Gastroesophageal sphincter (tissue), 4 donors: ENCODE measurements at regions not wholly inside any gene's neighbourhood (a gene's known extent, or its start where the extent isn't known, plus 50 kb on each side); places are given as distances from the start of the nearest gene placed in this dataset.

Experiments
- ATAC-seq: fragments of 150-250 bp; one replicate; pipeline ENCODE4 v1.9.1; 2016; ENCODE audit warnings: mild to moderate bottlenecking, moderate library complexity
- H3K27ac ChIP-seq, 4 donors: fragments of 200-600 bp; sonication (generic) in 3 of 4; 1 replicate in 3 of 4; 2 replicates in 1 of 4; pipeline ENCODE4 v1.5.1; 2016 to 2019
- H3K27me3 ChIP-seq: fragments of 200-600 bp; sonication (generic); one replicate; pipeline ENCODE4 v1.5.1; 2019
- H3K36me3 ChIP-seq, 2 donors: fragments of 200-600 bp; sonication (generic); one replicate each; pipeline ENCODE4 v1.5.1; 2019; ENCODE audit warnings: control low read depth in 1 of 2
- H3K4me1 ChIP-seq, 3 donors: fragments of 200-600 bp; sonication (generic); 1 replicate in 2 of 3; 2 replicates in 1 of 3; pipeline ENCODE4 v1.5.1; 2016 to 2019; ENCODE audit warnings: control low read depth in 2 of 3
- H3K4me3 ChIP-seq, 2 donors: fragments of 200-600 bp; sonication (generic); one replicate each; pipeline ENCODE4 v1.5.1; 2019; ENCODE audit warnings: mild to moderate bottlenecking in 1 of 2, moderate library complexity in 1 of 2
- H3K9me3 ChIP-seq, 3 donors: fragments of 200-600 bp; sonication (generic); one replicate each; pipeline ENCODE4 v1.5.1; 2017 to 2019; ENCODE audit warnings: control low read depth in 2 of 3
- CTCF ChIP-seq, 4 experiments: fragments of 200-600 bp in 2 of 4; fragments of 450-650 bp in 2 of 4; sonication (generic) in 1 of 4; IDR thresholded peaks; one replicate each; pipeline ENCODE4 v1.5.1; 2017 to 2019; ENCODE audit warnings: antibody characterized with exemption in 4 of 4, mild to moderate bottlenecking in 2 of 4, moderate library complexity in 2 of 4
- EP300 ChIP-seq: sonication (generic); formaldehyde crosslinking; IDR thresholded peaks from one replicate; pipeline ENCODE4 v1.6.1; 2017; ENCODE audit warnings: antibody characterized with exemption, mild to moderate bottlenecking
- POLR2A ChIP-seq, 2 donors: fragments of 450-650 bp; IDR thresholded peaks; one replicate each; pipeline ENCODE4 v1.6.1; 2017; ENCODE audit warnings: antibody characterized with exemption in 2 of 2, mild to moderate bottlenecking in 2 of 2, moderate library complexity in 1 of 2
- POLR2AphosphoS5 ChIP-seq: sonication (generic); formaldehyde crosslinking; IDR thresholded peaks from one replicate; pipeline ENCODE4 v1.6.1; 2017; ENCODE audit warnings: antibody characterized with exemption
- WGBS, 2 donors: methylation state at CpG; one replicate each; pipeline ENCODE4 v1.1.5; 2018; ENCODE audit warnings: low coverage in 1 of 2; 5-methylcytosine and 5-hydroxymethylcytosine counted together

- ATAC-seq: no peak
- 84 to 94% methylated on average over 3 of the region's 4 CpGs for WGBS, 2 donors
Observed at GRCh38 chr16:66099306-66099705, 267.2 kb upstream of the CDH5 start.

DNA sequence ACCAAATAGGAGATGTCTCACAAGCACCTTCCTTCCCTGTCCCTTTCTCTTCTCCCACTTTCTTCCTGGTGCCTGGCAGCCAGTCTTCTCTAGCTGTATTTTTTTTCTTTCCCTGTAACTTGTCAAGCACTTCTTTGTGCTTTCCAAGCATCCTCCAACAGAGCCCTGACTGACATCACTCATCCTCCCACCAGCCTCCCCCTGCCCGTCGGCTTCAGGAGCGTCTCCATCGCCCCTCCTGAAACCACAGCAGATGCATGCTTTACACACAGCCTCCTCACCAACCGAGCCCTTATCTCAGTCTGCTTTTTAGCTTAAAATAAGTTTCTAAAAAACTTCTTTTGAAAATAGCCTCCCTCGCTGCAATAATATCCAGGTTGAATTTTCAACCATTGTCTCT, 268.7 kb upstream of the CDH5 start:
- Histone ChIP-seq H3K27ac (no peak overlapping the region), H3K9me3 (no peaks in the 10 kb centered on the region), H3K4me1 (no peaks in the 10 kb centered on the region), H3K36me3 (no peaks in the 10 kb centered on the region), H3K27me3 (no peaks in the 10 kb centered on the region), H3K4me3 (no peak overlapping the region)
- WGBS, 2 donors: 44 to 69% methylated on average over 6 of the region's 6 CpGs
- ATAC-seq: no peak
- TF ChIP-seq CTCF (IDR thresholded peaks at IDR 0.05): no peak
- TF ChIP-seq EP300: no peak
- no peak for TF ChIP-seq POLR2AphosphoS5
- TF ChIP-seq POLR2A (IDR thresholded peaks at IDR 0.05): no peak

More at GRCh38 chr16:66099306-66099705, 267.2 kb upstream of the CDH5 start:
- TF ChIP-seq CTCF (IDR thresholded peaks at IDR 0.05): no peak
- no peak for TF ChIP-seq EP300
- TF ChIP-seq POLR2A (IDR thresholded peaks at IDR 0.05): no peak
- TF ChIP-seq POLR2AphosphoS5: no peak
- no peaks in the 10 kb centered on the region for H3K9me3 ChIP-seq
- H3K27me3 ChIP-seq: no peaks in the 10 kb centered on the region
- H3K4me3 ChIP-seq: no peak overlapping the region
- no peaks in the 10 kb centered on the region for H3K4me1 ChIP-seq
- H3K27ac ChIP-seq: no peak overlapping the region
- no peaks in the 10 kb centered on the region for H3K36me3 ChIP-seq

GRCh38 chr16:66095676-66096075, 270.8 kb upstream of the CDH5 start:
- no peak overlapping the region for H3K4me3 ChIP-seq
- H3K4me1 ChIP-seq: no peaks in the 10 kb centered on the region
- no peak for TF ChIP-seq POLR2AphosphoS5
- no peak for TF ChIP-seq CTCF (IDR thresholded peaks at IDR 0.05)
- no peak for TF ChIP-seq POLR2A (IDR thresholded peaks at IDR 0.05)
- TF ChIP-seq EP300: no peak
- H3K27me3 ChIP-seq: no peaks in the 10 kb centered on the region
- H3K36me3 ChIP-seq: no peaks in the 10 kb centered on the region
- ATAC-seq: no peak
- H3K27ac ChIP-seq: no peak overlapping the region
- H3K9me3 ChIP-seq: no peaks in the 10 kb centered on the region

GRCh38 chr16:66093191-66093590, 273.3 kb upstream of the CDH5 start:
- 93% methylated on average over 2 to 4 of the region's 4 CpGs for WGBS, 2 donors
- ATAC-seq: no peak

GRCh38 chr16:66091471-66091891, 275.0 kb upstream of the CDH5 start:
- no peaks in the 10 kb centered on the region for H3K4me1 ChIP-seq
- ATAC-seq: no peak
- no peaks in the 10 kb centered on the region for H3K9me3 ChIP-seq
- H3K36me3 ChIP-seq: no peaks in the 10 kb centered on the region
- H3K4me3 ChIP-seq: no peak overlapping the region
- no peak overlapping the region for H3K27ac ChIP-seq
- H3K27me3 ChIP-seq: no peaks in the 10 kb centered on the region
- TF ChIP-seq POLR2AphosphoS5 (no peak), EP300 (no peak), CTCF (IDR thresholded peaks at IDR 0.05) (no peak)

More at GRCh38 chr16:66093191-66093590, 273.3 kb upstream of the CDH5 start:
- TF ChIP-seq POLR2AphosphoS5 (no peak), POLR2A (IDR thresholded peaks at IDR 0.05) (no peak), EP300 (no peak), CTCF (IDR thresholded peaks at IDR 0.05) (no peak)
- H3K27ac ChIP-seq: no peak overlapping the region
- no peaks in the 10 kb centered on the region for H3K27me3 ChIP-seq
- H3K36me3 ChIP-seq: no peaks in the 10 kb centered on the region
- H3K4me1 ChIP-seq: no peaks in the 10 kb centered on the region
- H3K9me3 ChIP-seq: no peaks in the 10 kb centered on the region
- H3K4me3 ChIP-seq: no peak overlapping the region
